ENCODE measurements at regions not wholly inside any gene's neighbourhood (a gene's known extent, or its start where the extent isn't known, plus 50 kb on each side); places are given as distances from the start of the nearest gene placed in this dataset.

GRCh38 chr2:234852035-234852434, 99.8 kb upstream of the SH3BP4 start:
- TF ChIP-seq, protein P1, sequence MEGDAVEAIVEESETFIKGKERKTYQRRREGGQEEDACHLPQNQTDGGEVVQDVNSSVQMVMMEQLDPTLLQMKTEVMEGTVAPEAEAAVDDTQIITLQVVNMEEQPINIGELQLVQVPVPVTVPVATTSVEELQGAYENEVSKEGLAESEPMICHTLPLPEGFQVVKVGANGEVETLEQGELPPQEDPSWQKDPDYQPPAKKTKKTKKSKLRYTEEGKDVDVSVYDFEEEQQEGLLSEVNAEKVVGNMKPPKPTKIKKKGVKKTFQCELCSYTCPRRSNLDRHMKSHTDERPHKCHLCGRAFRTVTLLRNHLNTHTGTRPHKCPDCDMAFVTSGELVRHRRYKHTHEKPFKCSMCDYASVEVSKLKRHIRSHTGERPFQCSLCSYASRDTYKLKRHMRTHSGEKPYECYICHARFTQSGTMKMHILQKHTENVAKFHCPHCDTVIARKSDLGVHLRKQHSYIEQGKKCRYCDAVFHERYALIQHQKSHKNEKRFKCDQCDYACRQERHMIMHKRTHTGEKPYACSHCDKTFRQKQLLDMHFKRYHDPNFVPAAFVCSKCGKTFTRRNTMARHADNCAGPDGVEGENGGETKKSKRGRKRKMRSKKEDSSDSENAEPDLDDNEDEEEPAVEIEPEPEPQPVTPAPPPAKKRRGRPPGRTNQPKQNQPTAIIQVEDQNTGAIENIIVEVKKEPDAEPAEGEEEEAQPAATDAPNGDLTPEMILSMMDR (IDR thresholded peaks at IDR 0.05; ENCODE audit: insufficient read depth, low read depth, low read length, missing control alignments): no peak
- no peak for DNase-seq (ENCODE audit: low read depth)
- no peak overlapping the region for H3K4me3 ChIP-seq (ENCODE audit: low read depth, low read length)

DNA sequence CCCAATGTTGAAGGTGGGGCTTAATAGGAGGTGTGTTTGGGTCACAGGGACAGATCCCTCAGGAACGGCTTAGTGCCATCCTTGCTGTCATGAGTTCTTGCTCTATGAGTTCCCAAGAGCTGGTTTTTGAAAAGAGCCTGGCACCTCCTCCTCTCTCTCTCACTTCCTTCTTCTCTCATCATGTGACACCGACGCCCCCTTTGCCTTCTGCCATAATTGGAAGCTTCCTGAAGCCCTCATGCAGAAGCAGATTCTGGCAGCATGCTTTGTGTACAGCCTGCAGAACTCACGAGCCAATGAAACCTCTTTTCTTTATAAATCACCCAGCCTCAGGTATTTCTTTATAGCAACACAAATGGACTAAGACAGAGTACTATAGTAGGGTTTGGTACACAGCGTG, 100.4 kb upstream of the SH3BP4 start:
- TF ChIP-seq, protein P1 (IDR thresholded peaks at IDR 0.05; ENCODE audit: insufficient read depth, low read depth, low read length, missing control alignments): no peak
- DNase-seq (ENCODE audit: low read depth): no peak
- no peak overlapping the region for H3K4me3 ChIP-seq (ENCODE audit: low read depth, low read length)

GRCh38 chr2:234850818-234851217, 101.0 kb upstream of the SH3BP4 start:
- no peak for DNase-seq (ENCODE audit: low read depth)
- TF ChIP-seq, protein P1 (IDR thresholded peaks at IDR 0.05; ENCODE audit: insufficient read depth, low read depth, low read length, missing control alignments): no peak
- H3K4me3 ChIP-seq (ENCODE audit: low read depth, low read length): no peak overlapping the region

DNA sequence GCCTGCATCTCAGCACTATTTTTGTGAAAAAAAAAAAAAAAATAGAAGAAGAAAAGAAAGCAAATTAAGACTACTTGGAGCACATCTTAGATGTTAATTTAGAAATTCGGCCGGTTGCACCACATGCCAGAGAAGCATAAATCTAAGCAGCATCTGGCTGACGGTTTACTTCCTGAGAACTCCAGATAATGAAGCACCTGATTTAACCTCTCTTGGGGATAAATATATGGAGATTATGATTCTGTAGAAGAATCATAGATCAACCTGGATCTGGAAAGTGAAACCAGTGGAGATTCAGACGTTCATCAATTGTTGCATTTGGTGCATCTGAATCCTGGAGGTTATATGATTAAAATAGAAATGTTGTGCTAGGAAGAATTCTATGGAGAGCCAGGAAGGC, 102.1 kb upstream of the SH3BP4 start:
- no peak overlapping the region for H3K4me3 ChIP-seq (ENCODE audit: low read depth, low read length)
- no peak for DNase-seq (ENCODE audit: low read depth)
- TF ChIP-seq, protein P1 (IDR thresholded peaks at IDR 0.05; ENCODE audit: insufficient read depth, low read depth, low read length, missing control alignments): no peak

DNA sequence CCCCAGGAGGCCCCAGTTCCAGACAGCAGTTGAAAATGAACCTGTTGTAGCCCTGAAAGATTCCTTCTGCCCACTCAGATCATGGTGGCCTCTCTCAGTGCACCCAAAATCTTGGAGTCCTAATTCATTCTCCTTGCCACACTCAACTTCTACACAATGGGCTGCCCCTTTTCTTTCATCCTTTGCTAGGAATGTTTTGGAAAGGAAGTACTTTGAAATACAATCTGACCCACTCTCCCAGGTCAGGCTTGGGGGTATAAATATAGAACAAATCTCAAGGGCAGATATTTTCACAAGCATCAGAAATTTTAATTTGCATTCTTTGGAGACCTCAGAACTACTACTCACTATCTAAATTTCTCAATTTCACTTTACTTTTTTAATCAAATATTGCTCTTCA, 103.2 kb upstream of the SH3BP4 start:
- no peak for DNase-seq (ENCODE audit: low read depth)
- TF ChIP-seq, protein P1 (IDR thresholded peaks at IDR 0.05; ENCODE audit: insufficient read depth, low read depth, low read length, missing control alignments): no peak
- no peak overlapping the region for H3K4me3 ChIP-seq (ENCODE audit: low read depth, low read length)

DNA sequence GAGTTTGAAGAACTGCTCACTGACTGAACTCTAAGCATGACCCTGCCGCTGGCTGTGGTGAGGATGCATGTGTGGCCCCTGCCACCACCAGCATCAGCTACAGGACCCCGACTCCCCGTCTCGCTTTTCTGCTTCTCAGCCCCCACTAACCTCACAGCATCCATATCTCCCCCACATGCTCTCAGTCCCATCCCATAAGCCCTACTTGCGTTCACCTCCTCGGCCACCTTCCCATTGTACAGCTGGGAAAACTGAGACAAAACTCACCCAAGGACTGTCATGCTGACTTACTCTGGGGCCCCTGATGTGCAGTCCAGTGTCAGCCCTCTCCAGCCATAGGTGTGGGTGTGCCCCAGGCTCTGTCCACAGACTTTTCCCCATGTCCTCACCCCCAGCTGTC, 104.2 kb upstream of the SH3BP4 start:
- H3K4me3 ChIP-seq (ENCODE audit: low read depth, low read length): no peak overlapping the region
- no peak for DNase-seq (ENCODE audit: low read depth)
- TF ChIP-seq, protein P1 (IDR thresholded peaks at IDR 0.05; ENCODE audit: insufficient read depth, low read depth, low read length, missing control alignments): no peak

- no peak for DNase-seq (ENCODE audit: low read depth)
- no peak overlapping the region for H3K4me3 ChIP-seq (ENCODE audit: low read depth, low read length)
- TF ChIP-seq, protein P1 (IDR thresholded peaks at IDR 0.05; ENCODE audit: insufficient read depth, low read depth, low read length, missing control alignments): no peak
Measured at GRCh38 chr2:234847364-234847635, 104.5 kb upstream of the SH3BP4 start.
